Ovary (tissue), 3 donors: ENCODE measurements at regions not wholly inside any gene's neighbourhood (a gene's known extent, or its start where the extent isn't known, plus 50 kb on each side); places are given as distances from the start of the nearest gene placed in this dataset.

ENCODE experiments used
- CTCF ChIP-seq, 3 donors: fragments of 450-650 bp in 2 of 3; fragments of 200-600 bp in 1 of 3; IDR thresholded peaks; one replicate each; pipeline versions ENCODE4 v1.5.1 to v1.8.0; 2016 to 2022; ENCODE audit warnings: antibody characterized with exemption in 3 of 3, mild to moderate bottlenecking in 1 of 3
- EP300 ChIP-seq: sonication (generic); formaldehyde crosslinking; IDR thresholded peaks from one replicate; pipeline ENCODE4 v1.6.1; 2017; ENCODE audit warnings: antibody characterized with exemption
- POLR2A ChIP-seq: fragments of 450-650 bp; IDR thresholded peaks from one replicate; pipeline ENCODE4 v1.6.1; 2017; ENCODE audit warnings: antibody characterized with exemption, mild to moderate bottlenecking, moderate library complexity
- donor health status: DM: no; HTN: no; CAD: no.

GRCh38 chr1:38263438-38263837 lies 216.8 kb upstream of the POU3F1 start:
- TF ChIP-seq CTCF (IDR thresholded peaks at IDR 0.05): no peak
- TF ChIP-seq POLR2A: no peak
- TF ChIP-seq EP300: no peak
